GM19238 (cell line): ENCODE measurements at regions not wholly inside any gene's neighbourhood (a gene's known extent, or its start where the extent isn't known, plus 50 kb on each side); places are given as distances from the start of the nearest gene placed in this dataset.
"Not testable (repeated sequence)": the region's sequence is repeated elsewhere in the genome, so short reads cannot be mapped to it uniquely, and the experiment has no call there.

ENCODE experiments used
- DNase-seq: peaks from one replicate; pipeline ENCODE4 v3.0.0; 2011; ENCODE audit warnings: low spot score; ENCODE audit not compliant: insufficient read length

DNA sequence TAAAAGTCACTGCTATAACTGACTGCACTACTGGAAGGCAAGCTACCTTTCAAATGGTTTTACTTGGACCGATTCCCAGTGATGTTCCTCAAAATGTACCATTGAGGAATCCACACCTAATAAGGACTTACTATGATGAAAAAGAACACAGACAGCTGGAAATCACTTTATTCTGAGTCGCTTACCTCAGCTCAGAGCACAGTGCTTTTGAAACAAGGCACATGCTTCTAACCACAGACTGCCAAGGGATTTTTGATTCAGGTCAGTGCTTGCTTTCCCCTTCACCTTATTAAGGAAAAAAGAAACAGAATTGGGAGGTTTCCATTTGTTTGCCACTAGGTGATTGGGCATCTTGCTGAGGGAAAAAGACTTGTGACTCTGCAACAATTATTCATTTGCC, 707.5 kb upstream of the FSHR start:
- no peak for DNase-seq

- DNase-seq, result no peak
Observed at GRCh38 chr2:49860834-49861233, 706.5 kb upstream of the FSHR start.

DNA sequence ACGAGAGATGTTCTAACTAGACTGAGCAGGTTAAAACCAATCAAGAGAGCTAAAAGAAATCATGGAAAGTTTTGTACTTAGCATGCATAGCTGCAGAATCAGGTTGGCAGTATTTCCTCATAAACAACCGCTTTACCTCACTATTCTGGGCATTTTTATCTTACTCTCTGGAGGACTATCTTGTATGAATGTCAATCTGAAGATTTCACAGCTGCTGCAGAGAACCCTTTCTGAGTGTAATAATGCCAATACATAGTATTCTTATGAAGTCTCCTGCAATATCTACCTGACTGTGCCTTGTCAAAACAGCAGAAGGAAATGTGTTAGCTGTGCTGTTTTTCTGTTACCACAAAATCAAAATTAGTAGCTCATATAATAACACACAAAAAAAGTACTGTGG, 705.9 kb upstream of the FSHR start:
- DNase-seq, result no peak

- DNase-seq, result no peak
Observed at GRCh38 chr2:49858657-49859056, 704.3 kb upstream of the FSHR start.

- no peak for DNase-seq
Observed at GRCh38 chr2:49858113-49858490, 703.8 kb upstream of the FSHR start.

GRCh38 chr2:49857371-49858112, 703.2 kb upstream of the FSHR start:
- DNase-seq, result no peak

DNA sequence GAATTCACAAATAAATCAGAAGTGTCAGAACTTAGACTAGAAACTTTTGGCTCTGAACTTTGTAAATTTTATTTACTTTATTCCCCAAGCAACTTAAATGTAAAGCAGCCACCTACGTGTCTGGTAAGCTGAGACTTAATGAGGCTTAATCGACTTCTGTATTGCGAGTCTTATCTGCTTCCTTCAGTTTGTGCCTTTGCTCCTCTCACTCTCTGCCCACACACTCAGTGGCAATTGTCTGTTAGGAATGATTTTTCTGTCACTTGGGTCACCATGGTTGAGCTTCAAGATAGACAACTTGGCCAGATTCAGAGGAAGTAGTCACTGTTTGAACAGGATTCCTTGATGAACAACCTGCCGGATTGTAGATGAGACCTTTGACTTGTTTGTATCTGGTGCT, 691.4 kb upstream of the FSHR start:
- no peak for DNase-seq

DNA sequence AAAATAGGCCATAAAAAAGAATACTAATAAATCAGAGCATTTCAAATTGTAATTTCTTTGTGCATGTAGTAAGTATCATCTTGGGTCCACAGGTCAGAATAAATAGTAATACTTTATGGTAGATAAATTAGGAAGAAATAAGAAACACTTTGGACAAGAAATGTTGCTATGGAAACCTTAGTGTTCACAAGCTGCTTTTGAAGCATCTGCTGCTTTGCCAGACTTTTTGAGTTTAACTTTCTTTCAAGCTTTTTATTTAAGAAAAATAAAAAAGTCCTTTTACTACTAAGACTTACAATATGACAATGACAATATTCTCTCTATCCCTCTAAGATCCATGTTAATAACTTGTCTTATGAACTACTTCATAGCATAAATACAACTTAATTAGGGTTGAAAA, 690.7 kb upstream of the FSHR start:
- DNase-seq, result no peak

- not testable (repeated sequence) for DNase-seq
Observed at GRCh38 chr2:49844113-49844512, 689.8 kb upstream of the FSHR start.

DNA sequence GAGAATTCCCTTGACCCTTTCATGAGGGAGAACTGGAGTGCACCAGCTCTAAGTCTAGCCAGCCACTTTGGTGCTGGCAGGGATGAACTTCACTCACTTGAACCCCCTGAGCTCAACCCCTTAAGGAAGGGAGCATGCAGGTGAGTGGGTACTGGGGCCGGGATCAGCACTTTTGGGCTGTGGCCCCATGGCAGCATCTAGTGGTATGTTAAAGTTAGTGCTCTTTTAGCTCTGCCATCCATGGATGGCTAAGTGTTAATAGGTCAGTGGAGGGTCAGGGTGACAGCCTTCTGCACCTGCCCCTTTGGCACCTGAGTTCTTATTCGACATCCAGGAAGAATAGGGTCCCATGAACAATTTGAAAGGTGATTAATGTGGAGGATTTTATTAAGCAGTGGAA, 689.0 kb upstream of the FSHR start:
- DNase-seq, result no peak

DNA sequence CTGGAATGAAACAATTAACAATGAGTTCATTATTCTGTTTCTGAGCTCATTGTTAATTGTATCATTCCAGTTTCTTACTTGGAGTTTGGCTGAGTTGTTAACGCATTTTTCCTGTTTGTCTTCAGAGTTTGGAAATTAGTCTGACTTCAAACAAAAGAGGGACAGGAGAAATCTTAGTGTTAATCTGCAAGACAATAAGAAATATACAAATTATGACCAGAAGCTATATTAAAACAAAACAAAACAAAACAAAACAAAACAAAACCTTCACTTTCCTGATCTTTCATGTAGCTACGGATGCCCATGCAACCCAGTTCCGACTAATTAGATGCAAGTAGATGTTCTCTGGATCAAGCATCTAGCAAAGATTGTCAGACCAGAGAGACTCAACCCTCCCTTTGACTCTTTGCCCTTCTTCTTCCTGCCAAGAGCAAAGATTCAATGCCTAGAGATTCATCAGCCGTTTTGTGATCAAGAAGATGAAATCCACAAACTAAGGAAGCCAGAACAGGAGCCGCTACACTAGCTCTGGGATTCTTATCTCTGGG, 686.2 kb upstream of the FSHR start:
- DNase-seq, result no peak

GRCh38 chr2:49839818-49840217, 685.5 kb upstream of the FSHR start:
- DNase-seq, result no peak

DNA sequence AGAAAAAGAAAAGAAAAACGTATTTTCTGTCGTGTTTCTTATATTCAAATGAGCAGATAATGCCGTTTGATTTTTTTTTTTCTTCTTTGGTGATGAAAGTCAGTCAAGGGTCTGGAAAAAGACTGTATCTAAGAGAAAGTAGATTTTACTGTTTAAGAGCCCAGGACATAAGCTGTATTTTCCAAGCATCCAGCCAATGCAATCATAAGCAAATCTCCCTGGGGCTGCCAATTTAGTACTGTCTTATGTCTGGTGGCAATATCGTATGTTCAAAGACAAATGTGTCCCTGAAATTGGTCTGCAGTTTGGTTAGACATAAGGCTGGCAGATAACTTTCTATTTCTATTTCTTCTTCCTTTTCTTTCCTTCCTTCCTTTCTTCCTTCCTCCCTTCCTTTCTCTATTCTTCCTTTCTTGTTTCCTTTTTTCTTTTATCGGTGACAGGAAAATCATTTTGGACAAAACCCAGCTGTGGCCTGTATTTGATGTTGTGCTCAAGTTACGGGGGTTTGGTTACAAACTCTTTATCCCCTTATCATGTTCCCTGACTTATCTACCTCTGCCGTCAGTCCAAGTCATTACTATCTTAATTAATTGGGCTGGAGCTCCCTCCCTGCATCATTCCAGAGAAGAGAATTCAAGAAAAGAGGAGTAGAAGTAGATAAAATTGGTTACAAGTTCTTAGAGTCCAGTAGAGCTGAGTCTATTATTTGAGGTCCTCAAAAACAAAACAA, 683.4 kb upstream of the FSHR start:
- DNase-seq, result no peak

- DNase-seq, result no peak
Observed at GRCh38 chr2:49836017-49836416, 681.7 kb upstream of the FSHR start.

- DNase-seq, result no peak
Observed at GRCh38 chr2:49834433-49834832, 680.1 kb upstream of the FSHR start.

DNA sequence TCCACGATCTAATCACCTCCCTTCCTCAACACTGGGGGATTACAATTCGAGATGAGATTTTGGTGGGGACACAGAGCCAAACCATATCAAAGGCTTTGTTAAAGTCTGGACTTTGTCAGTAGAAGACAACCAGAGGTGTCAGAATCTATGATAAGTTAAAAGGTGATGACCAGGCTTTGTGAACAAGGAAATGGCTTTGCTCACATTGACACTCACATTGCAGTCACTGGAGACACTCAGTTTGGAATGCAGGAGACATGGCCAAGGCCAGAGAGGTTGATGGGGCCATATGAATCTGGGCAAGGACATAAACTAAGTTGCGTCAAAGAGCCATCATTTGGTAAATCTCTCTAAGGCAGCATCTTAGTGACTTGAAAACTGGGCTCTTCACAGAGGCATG, 678.2 kb upstream of the FSHR start:
- no peak for DNase-seq

- no peak for DNase-seq
Observed at GRCh38 chr2:49831698-49832367, 677.5 kb upstream of the FSHR start.

DNA sequence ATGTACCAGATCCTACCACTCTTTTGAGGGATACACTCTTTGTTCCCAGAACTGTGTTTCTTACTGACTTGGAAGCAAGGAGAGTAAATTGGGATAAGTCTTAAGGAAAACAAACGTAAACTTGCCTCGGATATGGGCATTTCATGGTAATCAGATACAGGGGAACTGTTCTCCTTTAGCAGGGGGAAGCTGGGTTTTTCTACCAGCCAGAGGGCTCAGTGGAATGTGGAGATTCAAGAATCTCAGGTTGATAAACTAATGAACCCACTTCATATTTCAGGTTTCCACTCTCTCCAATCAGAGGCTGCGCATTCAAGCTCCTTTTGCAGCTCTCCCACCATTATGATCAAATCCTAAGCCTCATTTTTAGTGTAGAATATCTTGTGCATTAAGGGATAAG, 676.5 kb upstream of the FSHR start:
- DNase-seq, result no peak

GRCh38 chr2:49827366-49827765, 673.1 kb upstream of the FSHR start:
- DNase-seq, result no peak

- DNase-seq, result no peak
Observed at GRCh38 chr2:49813208-49813607, 658.9 kb upstream of the FSHR start.

DNA sequence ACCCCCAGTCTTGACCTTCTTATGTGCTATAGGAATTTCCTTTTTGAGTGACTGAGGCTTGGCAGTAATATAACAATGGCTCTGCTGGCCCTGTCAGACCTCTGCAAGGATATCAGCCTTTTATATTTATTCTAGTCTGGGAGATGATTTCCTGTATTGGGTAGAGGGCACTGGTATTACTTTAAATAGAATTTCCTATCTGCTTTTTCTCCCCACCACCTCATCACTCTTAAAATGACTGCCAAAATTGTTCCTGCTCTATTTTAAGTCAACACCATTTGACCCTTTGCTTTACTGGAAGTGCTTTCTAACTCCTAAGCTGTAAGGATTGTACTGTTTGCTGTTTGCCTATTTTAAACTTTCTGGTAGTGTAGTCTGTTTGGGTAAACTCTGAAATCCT, 658.4 kb upstream of the FSHR start:
- DNase-seq, result no peak

GRCh38 chr2:49811502-49811901, 657.2 kb upstream of the FSHR start:
- DNase-seq, result no peak
